Tibial nerve (tissue), 3 donors: ENCODE measurements at regions not wholly inside any gene's neighbourhood (a gene's known extent, or its start where the extent isn't known, plus 50 kb on each side); places are given as distances from the start of the nearest gene placed in this dataset.

Source experiments
- POLR2A ChIP-seq, 2 donors: fragments of 450-650 bp; IDR thresholded peaks; one replicate each; pipeline ENCODE4 v1.6.1; 2017; ENCODE audit warnings: antibody characterized with exemption in 2 of 2, mild to moderate bottlenecking in 2 of 2, moderate library complexity in 2 of 2
- TF ChIP-seq, protein P1 (sequence below), 5 experiments: fragments of 200-600 bp in 3 of 5; fragments of 450-650 bp in 2 of 5; sonication (generic) in 3 of 5; IDR thresholded peaks; one replicate each; pipeline ENCODE4 v1.5.1; 2016 to 2019; ENCODE audit warnings: antibody characterized with exemption in 5 of 5, mild to moderate bottlenecking in 3 of 5, moderate library complexity in 2 of 5

DNA sequence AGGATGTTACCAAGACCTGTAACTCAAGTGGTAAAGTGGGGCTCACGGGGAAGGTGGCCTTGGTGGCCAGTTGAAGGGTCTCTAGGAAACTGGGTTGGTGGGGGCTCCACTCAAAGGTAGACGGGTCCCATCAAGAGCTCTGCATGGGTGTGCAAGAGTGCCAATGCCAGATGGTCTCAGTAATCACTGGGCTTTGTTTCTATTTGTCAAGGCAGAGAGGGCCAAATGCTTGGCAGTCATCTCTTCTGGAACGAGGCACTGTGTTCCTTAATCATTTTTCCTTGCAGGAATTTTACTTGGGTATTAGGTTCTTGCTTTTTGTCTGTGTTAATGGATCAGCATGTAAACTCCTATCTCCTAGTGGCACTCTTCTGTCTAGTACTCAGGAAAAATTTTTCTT, 220.8 kb downstream of the DIRAS2 start:
- TF ChIP-seq, protein P1, sequence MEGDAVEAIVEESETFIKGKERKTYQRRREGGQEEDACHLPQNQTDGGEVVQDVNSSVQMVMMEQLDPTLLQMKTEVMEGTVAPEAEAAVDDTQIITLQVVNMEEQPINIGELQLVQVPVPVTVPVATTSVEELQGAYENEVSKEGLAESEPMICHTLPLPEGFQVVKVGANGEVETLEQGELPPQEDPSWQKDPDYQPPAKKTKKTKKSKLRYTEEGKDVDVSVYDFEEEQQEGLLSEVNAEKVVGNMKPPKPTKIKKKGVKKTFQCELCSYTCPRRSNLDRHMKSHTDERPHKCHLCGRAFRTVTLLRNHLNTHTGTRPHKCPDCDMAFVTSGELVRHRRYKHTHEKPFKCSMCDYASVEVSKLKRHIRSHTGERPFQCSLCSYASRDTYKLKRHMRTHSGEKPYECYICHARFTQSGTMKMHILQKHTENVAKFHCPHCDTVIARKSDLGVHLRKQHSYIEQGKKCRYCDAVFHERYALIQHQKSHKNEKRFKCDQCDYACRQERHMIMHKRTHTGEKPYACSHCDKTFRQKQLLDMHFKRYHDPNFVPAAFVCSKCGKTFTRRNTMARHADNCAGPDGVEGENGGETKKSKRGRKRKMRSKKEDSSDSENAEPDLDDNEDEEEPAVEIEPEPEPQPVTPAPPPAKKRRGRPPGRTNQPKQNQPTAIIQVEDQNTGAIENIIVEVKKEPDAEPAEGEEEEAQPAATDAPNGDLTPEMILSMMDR (IDR thresholded peaks at IDR 0.05), result no peak
- no peak for TF ChIP-seq POLR2A (IDR thresholded peaks at IDR 0.05)
